ENCODE measurements at regions not wholly inside any gene's neighbourhood (a gene's known extent, or its start where the extent isn't known, plus 50 kb on each side); places are given as distances from the start of the nearest gene placed in this dataset.

DNA sequence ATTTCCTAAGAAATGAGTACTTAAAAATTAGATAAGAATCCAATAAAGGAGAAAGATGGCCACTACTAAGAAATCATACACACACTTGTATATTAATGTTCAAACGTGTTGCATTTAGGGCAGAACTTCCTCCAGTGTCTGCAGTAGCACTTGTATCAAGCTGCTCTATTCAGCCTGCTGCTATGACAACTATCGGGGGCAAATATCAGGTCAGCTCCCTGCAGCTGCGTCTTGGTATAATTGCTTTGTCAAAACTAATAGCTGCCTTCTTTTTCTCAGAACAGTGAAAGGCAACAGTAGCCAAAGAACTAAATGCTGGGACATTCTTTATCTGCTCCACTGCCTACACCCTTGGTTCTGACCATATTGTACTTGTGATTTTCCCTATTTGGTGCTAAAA is 300.7 kb downstream of the NOL4 start:
- POLR2A ChIA-PET: no interaction called here
- H3K4me3 ChIP-seq (replicated peaks in 1 of 3; ENCODE audit: insufficient read depth in 1 of 3, low read depth in 1 of 3, low read length in 3 of 3): no peak overlapping the region
- FAIRE-seq: no peak
- H3K36me3 ChIP-seq (ENCODE audit: control insufficient read depth in 2 of 2, extremely low read depth in 1 of 2, insufficient read depth in 2 of 2, low read length in 2 of 2): no peaks in the 10 kb centered on the region
- H3K27me3 ChIP-seq (ENCODE audit: control insufficient read depth in 2 of 2, insufficient read depth in 2 of 2, low read length in 2 of 2): no peaks in the 10 kb centered on the region
- H3K4me2 ChIP-seq (ENCODE audit: insufficient read depth, low read length): no peak overlapping the region
- DNase-seq (ENCODE audit: low read depth, low spot score): no peak
- no peak overlapping the region for H3K27ac ChIP-seq (ENCODE audit: insufficient read depth, low read depth, low read length)
- intact Hi-C loops (cut with micrococcal nuclease): no loop called here
- no peak overlapping the region for H2AFZ ChIP-seq (ENCODE audit: low read depth, low read length)
- dilution Hi-C loops (cut with MboI; ENCODE audit: extremely low pct_ligation_motif_present, low sequenced_read_pairs): no loop called here
- H4K20me1 ChIP-seq (replicated peaks; ENCODE audit: control insufficient read depth, extremely low read depth, insufficient read depth, low read length): no peaks in the 10 kb centered on the region
- BruUV-seq (replicated peaks): no TSS peak
- no peaks in the 10 kb centered on the region for H3K4me1 ChIP-seq (ENCODE audit: control insufficient read depth, extremely low read depth, insufficient read depth, low read length)
- CTCF ChIA-PET: no interaction called here
- H3K9me1 ChIP-seq (replicated peaks; ENCODE audit: control insufficient read depth, extremely low read depth, insufficient read depth, low read length): no peaks in the 10 kb centered on the region
- H3K9me3 ChIP-seq (replicated peaks; ENCODE audit: control insufficient read depth, insufficient read depth, low read length): no peaks in the 10 kb centered on the region
- H3K79me2 ChIP-seq (ENCODE audit: control insufficient read depth, insufficient read depth, low read length): no peaks in the 10 kb centered on the region
- no peak overlapping the region for H3K9ac ChIP-seq (replicated peaks; ENCODE audit: extremely low read depth, insufficient read depth, low read length)
- TF ChIP-seq JUN (IDR thresholded peaks at IDR 0.05; ENCODE audit: borderline replicate concordance, insufficient read depth, insufficient read length, low read depth) (no peak), MYC (IDR thresholded peaks at IDR 0.05; ENCODE audit: low read depth, low read length) (no peak), GATA2 (IDR thresholded peaks at IDR 0.05; ENCODE audit: insufficient read depth, insufficient read length, low read depth, low read length) (no peak), POLR2A (IDR thresholded peaks at IDR 0.05; ENCODE audit: low read depth, low read length) (no peak), CTCF (IDR thresholded peaks at IDR 0.05; ENCODE audit: extremely low read depth in 1 of 2, insufficient read depth in 1 of 2, low read depth in 1 of 2, low read length in 2 of 2) (no peak), EZH2 (IDR thresholded peaks at IDR 0.05; ENCODE audit: borderline replicate concordance, low read depth, low read length, severe bottlenecking) (no peak), FOS (IDR thresholded peaks at IDR 0.05; ENCODE audit: borderline replicate concordance, insufficient read depth, low read length) (no peak), POLR2AphosphoS5 (IDR thresholded peaks at IDR 0.05; ENCODE audit: insufficient read depth, low read depth, low read length) (no peak)
- TF ChIP-seq, protein P1, sequence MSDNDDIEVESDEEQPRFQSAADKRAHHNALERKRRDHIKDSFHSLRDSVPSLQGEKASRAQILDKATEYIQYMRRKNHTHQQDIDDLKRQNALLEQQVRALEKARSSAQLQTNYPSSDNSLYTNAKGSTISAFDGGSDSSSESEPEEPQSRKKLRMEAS (IDR thresholded peaks at IDR 0.05; ENCODE audit: insufficient read depth, insufficient read length): no peak

Data from endothelial cell of umbilical vein (primary cell).